ENCODE measurements at regions not wholly inside any gene's neighbourhood (a gene's known extent, or its start where the extent isn't known, plus 50 kb on each side); places are given as distances from the start of the nearest gene placed in this dataset.
"Not testable (repeated sequence)": the region's sequence is repeated elsewhere in the genome, so short reads cannot be mapped to it uniquely, and the experiment has no call there.

DNA sequence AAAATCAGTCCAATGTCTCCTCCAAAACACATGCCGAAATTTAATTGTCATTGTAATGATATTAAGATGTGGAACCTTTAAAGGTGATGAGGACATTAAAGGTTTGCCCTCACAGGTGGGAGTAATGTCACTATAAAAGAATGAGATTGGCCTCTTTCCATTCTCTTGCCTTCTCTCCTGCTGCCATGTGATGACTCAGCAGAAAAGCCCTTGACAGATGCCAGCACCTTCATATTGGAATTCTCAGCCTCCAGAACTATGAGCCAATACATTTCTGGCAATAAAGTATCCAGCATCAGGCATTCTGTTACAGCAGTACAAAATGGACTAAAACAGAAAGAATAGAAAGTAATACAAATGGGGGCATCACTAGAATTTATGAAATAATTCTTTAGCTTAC is 609.7 kb downstream of the SLC16A7 start:
- peak; percentile 78 for DNase-seq

DNA sequence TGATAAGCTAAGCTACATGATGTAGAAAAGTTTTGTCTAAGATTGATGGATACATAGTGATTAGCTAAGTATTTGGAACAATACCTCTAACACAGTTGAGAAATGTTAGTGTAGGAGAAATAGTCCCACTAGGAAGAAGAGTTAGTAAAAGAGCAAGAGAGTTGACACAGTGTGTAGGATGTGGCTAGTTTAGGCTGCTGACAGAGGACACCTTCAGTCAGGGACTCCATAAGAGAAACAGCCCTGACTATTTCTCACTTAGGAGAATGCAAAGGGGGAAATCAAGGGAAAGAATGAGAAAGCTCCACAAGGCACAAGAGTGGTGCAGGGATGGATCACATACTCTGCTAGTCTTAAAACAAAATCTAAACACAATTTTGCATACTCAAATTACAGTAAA is 613.7 kb downstream of the SLC16A7 start:
- DNase-seq, result no peak

DNA sequence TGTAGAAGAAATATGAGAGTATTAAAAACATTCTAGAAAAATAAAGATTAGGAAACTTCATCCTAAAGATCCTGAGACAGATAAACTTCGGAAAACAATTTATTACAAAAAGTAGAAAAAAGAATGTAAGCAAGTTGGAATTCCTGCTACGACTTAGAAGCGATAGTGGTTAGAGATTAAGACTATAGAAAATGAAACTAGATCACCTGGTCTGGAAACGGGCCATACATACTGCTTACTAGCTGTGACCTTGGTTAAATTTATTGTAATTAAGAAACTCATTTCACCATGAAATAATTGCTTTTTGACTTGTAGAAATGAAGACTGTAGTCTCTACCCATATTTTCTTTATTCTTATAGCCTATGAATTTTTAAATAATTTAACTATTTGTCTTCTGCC is 614.1 kb downstream of the SLC16A7 start:
- DNase-seq, result no peak

DNA sequence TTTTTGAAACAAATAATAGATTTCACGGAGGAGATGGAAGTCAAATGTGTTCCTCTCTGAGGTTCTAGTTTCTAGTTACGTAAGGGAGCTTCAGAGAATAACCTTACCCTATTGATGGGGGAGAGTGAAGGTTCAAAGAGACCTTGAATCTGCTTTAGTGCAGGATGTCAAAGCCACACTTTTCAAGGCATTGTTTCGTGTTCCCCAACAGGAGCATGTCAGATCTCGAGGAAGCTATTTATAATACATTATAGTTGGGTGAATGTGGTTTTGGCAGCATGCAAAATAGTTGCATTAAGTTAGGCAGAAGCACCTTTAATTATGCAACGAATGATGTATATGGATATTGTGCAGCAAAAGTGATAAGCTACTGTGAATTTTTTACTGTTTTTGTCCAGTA is 614.9 kb downstream of the SLC16A7 start:
- DNase-seq, result no peak

DNA sequence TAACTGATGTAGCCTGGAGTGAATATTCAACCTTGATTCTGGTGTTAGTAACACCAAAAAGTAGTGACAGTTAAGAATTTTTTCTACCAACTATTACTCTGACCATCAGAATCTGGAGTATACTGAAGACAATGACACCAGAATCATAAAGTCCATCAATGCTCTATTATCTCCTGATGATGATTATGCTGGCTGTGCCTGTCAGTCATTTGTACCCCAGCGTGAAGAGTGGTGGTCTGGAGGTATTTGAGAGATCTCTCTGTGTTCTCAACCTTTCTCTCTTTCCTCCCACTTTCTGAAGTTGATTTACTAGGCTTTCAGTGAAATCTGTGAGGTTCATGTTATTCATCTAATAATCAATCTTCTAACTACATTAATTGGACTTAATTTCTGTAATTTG is 615.4 kb downstream of the SLC16A7 start:
- no peak for DNase-seq

DNA sequence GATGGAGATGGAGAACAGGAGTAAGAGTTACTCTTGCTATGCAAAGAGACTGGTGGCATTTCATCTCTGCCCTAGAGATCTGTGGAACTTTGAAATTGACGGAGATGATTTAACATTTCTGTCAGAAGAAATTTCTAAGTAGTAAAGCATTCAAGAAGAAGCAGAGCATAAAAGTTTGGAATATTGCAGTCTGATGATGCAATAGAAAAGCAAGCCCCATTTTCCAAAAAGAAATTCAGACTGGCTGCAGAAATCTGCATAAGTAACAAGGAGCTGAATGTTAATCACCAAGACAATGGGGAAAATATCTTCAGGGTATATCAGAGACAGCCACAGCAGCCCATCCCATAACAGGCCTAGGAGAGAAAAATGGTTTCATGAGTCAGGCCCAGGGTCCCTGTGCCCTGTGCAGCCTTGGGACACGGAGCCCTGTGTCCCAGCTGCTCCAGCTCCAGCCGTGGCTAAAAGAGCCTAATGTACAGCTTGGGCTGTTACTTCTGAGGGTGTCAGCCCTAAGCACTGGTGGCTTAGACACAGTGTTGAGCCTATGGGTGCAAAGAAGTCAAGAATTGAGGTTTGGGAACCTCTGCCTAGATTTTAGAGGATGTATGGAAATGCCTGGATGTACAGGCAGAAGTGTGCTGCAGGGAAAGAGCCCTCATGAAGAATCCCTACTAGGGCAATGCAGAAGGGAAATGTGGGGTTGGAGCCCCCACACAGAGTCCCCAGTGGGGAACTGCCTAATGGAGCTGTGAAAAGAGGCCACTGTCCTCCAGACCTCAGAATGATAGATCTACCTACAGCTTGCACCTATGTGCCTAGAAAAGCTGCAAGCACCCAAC is 616.6 kb downstream of the SLC16A7 start:
- DNase-seq, result no peak

DNA sequence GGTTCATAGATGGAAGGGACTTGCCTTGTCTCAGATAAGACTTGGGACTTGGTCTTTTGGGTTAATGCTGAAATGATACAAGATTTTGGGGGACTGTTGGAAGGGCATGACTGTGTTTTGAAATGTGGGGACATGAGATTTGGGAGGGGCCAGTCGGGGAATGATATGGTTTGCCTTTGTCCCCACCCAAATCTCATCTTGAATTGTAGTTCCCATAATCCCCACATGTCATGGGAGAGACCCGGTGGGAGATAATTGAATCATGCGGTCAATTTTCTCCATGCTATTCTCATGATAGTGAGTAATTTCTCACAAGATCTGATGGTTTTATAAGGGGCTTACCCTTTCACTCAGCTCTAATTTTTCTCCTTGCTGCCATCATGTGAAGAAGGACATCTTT is 617.4 kb downstream of the SLC16A7 start:
- not testable (repeated sequence) for DNase-seq

DNA sequence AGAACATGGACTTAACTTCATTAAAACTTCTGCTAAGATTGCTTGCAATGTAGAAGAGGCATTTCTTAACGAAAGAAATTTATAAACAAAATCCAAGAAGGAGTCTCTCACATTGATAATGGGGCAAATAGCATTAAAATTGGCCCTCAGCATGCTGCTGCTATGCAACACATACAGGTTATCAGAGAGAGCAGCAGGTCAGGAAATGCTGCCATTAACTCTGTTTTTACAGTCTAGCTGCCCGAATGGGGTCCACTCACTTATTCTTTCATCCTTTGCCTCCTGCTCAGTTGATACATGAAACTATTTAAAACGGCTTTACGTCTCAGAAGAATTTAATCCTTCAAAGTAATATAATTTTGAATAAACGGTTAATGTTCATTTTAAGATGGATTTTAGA is 620.4 kb downstream of the SLC16A7 start:
- no peak for DNase-seq

DNA sequence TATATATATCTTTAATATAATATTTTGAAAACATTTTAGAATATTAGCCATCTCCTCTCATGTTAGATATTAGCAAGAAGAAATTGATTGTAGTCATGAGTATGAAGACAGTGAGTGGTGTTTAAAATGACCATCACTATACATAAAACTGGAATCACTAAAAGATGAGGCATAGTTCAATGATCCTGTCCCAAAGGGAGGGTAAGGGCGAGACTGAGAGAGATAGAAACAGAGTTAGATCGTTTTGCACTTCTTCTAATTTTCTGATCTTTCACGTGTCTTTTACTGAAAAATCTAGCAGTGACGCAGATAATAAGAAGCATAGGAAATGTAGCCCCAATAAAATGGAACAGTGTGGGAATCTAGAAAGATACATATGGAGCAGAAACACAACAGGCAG is 627.4 kb downstream of the SLC16A7 start:
- no peak for DNase-seq

DNA sequence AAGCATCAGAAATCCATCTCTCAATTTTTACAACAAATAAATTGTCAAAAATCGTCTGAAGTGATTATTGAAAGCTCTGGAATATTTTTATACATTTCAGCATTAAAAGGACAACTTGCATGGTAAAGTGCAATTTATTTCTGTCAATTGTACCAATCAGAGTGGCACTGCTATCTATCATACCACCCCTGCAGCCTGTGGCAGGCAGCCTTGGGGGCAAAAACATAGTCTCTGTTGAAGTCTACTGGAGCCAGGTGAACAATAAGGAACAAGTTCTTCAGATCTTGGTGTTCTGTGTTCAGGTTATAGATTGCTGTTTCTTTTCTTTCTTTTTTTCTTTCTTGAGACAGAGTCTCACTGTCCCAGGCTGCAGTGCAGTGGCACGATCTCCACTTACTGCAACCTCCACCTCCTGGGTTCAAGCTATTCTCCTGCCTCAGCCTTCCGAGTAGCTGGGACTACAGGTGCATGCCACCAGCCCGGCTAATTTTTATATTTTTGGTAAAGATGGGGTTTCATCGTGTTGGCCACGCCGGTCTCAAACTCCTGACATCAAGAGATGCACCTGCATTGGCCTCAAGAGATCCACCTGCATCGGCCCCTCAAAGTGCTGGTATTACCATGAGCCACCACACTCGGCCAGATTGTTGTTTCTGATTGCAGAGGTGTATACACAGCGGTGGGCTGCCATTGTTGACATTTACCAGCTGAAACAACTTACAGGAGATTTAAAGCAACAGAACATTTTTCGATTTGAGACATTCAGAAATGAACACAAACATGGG is 629.6 kb downstream of the SLC16A7 start:
- no peak for DNase-seq

DNA sequence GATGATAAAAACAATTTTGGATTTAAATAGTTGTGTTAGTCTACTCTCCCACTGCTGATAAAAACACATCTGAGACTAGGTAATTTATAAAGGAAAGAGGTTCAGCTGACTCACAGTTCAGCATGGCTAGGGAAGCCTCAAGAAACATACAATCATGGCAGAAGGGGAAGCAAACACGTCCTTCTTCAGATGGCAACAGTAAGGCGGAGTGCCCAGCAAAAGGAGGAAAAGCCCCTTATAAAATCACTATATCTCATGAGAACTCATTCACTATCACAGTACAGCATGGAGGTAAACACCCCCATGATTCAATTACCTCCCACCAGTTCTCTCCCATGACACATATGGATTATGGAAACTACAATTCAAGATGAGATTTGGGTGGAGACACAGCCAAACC is 632.1 kb downstream of the SLC16A7 start:
- no peak for DNase-seq

DNA sequence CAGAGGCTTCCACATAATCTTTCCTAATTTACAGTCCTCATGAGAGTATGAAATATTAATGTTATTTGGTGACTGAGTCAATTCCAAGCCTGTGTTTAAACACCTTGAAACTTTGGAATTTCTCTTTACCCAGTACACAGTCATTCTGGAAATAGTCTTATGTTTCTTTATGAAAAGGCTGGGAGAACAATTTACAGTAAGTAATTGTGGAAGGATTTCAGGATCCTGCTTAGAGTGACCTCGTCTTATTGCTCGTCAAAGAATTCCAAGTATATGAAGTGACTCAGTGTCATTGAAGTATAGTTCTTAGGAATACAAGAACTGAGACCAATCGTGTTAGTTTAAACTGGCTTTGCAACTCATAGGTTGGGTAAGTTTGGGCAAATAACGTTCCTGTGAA is 634.2 kb downstream of the SLC16A7 start:
- peak; percentile 69 for DNase-seq

DNA sequence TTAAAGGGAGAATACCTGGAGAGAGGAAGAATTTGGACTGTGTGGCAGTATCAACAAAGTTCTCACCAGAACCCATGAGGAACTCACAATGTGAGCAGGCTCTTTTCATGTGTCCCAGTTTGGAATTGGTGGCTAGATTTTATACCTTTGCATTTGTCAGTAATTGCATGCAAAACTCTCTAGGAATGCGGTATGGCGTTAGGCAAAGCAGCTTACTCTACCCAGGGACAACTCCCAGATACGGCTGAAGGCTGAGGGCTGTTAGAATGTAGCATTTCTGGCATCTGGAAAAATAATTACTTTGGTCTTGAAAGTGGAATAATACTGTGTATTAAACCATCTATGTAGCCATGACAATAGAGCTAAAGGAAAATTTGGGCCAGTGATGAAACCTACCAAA is 635.5 kb downstream of the SLC16A7 start:
- DNase-seq, result peak; percentile 20

DNA sequence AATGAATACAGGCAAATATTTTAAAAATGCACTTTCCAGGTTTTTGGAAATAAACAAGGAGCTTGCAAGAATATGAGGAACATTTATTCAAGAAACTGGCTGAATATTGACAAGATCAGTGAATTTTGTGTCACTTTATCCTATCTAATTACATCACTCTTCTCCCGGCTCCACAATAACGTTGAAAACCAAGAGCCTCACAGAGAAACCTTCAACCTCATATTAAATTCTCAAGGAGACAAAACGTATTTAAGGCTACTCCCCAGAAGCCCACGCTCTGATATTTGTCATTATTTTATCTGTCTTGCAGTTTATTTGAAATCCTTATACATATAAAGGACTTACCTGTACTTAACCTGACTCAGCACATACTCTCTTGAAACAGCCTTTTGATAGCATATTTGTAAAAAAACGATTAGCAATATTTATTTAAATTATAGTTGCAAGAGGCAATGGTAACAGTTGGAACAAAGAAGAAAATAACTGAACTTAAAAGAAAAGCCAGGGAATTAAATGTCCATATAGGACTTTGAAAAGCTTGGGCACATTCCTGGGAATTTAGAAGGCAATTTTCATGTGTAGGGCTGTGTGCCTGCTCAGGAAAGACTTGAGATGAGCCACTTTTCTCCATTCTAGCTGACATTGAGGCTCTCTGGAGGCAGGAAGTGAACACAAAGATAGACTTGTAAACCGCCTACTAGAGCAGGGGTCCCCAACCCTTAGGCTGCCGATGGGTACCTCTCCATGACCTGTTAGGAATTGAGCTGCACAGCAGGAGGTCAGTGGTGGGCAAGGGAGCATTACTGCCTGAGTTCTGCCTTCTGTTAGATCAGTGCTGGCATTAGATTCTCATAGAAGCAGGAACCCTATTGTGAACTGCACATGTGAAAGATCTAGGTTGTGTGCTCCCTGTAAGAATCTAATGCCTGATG is 636.4 kb downstream of the SLC16A7 start:
- no peak for DNase-seq

DNA sequence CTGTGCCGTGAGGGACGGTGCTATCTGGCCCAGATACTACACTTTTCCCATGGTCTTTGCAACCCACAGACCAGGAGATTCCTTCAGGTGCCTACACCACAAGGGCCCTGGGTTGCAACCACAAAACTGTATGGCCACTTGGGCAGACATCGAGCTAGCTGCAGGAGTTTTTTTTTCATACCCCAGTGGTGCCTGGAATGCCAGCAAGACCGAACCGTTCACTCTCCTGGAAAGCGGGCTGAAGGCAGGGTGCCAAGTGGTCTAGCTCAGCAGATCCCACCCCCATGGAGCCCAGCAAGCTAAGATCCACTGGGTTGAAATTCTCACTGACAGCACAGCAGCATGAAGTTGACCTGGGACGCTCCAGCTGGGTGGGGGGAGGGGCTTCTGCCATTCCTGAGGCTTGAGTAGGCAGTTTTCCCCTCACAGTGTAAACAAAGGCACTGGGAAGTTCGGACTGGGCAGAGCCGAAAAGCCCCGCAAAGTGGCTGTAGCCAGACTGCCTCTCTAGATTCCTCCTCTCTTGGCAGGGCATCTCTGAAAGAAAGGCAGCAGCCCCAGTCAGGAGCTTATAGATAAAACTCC is 638.9 kb downstream of the SLC16A7 start:
- DNase-seq, result peak; percentile 7

DNA sequence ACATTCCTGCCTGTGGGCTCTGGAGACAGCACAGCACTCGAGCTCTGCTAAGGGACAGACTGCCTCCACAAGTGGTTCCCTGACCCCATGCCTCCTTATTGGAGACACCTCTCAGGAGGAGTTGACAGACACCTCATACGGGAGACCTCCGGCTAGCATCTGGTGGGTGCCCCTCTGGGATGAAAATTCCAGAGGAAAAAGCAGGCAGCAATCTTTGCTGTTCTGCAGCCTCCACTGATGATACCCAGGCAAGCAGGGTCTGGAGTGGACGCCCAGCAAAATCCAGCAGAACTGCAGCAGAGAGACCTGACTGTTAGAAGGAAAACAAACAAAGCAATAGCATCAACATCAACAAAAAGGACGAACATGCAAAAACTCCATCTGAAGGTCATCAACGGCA is 639.4 kb downstream of the SLC16A7 start:
- DNase-seq, result no peak

DNA sequence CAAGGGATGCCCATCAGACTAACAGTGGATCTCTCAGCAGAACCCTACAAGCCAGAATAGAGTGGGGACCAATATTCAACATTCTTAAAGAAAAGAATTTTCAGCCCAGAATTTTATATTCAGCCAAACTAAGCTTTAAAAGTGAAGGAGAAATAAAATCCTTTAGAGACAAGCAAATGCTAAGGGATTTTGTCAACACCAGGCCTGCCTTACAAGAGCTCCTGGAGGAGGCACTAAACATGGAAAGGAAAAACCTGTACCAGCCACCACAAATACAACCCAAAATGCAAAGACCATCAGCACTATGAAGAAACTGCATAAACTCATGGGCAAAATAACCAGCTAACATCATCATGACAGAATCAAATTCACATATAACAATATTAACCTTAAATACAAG is 640.6 kb downstream of the SLC16A7 start:
- not testable (repeated sequence) for DNase-seq

DNA sequence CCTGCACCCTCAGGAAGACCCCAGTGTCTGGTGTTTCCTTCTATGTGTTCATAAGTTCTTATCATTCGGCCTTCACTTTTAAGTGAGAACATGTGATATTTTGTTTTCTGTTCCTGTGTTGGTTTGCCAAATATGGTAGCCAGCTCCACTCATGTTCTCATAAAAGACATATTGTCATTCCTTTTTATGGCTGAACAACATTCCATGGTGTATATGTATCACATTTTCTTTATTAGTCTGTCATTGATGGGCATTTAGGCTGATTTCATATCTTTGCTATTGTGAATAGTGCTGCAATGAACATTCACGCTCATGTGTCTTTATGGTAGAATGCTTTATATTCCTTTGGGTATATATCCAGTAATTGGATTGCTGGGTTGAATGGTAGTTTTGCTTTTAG is 645.1 kb downstream of the SLC16A7 start:
- peak; percentile 20 for DNase-seq

DNA sequence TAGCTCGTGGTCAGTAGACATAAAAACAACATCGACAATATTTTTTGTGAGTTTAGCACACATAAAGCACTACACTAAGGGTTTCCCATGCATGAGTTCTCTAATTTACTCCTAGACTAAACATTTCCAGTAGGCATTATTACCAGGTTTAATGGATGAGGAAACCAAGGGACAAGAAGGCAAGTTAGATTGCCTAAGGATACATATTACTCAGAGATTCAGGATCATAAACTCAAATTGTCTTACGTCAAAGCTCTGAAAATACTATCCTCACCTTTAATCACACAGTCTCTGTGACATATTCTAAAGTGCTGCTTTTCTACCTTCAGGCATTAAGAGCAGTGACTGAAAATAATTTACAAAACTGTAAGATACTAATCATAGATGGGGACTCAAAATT is 655.3 kb downstream of the SLC16A7 start:
- DNase-seq, result no peak

DNA sequence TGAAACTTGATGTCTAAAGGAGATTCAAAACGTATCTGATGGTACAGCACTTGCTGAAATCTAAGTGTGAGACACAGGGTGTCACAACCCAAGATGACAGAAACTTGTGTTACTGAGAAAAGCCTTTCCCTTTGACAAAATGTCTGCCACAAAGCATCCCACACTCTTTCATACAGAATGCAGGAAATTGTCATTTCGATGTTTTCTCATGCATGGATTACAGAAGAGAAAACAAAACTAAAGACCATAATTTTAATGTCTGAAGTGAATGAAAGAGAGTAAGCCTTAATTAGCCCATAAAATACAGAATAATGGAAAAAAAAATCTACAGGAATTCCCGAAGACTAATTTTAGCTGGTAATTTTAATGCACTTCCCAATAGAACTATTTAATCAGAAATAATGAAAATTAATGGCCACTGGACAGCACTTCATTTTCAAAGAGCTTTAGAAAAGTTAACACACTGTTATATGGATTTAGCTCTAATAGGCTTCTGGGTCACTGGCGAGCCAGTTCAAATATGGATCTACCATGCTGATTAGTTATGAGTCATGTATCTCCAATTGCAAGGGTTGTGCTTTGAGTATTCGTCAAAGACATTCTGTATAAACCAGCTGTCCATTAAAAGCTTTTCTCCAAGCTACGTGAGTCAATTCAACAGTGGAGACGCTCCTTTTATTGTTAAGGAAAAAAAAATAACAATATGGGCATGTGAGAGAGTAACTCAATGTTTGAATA is 656.7 kb downstream of the SLC16A7 start:
- DNase-seq, result no peak

DNA sequence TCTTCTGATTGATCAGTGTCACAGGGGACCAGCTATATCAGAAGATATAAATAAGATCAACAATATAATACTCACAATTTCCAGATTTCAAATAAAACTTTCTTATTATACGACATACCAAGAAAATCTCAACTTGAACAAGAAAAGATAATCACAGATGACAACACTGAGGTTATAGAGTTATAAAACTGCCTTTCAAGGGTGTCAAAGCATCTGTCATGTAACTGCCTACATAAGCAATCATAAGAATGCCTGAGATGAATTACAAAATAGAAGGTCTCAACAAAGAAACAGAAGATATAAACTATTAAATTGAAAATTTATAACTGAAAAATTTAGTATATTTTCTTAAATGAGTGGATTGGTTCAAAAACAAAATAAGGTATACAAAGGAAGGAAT is 659.2 kb downstream of the SLC16A7 start:
- DNase-seq, result no peak

DNA sequence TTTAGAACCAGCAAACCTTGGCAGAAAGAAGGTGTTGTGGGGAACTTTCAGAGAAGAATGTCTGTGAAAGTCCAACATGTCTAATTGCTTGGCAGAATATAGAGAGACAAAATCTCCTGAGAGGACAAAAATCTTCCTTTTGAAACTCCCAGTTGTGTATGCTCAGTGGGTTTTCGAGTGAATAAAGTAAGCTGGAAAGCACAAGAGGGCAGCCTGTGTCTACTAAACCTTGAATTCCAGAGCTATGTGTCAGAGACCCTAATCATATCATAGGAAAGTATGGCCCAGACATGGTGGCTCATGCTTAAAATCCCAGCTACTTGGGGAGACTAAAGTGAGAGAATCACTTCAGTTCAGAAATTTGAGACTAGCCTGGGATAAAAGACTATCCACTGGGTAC is 661.2 kb downstream of the SLC16A7 start:
- DNase-seq, result peak; percentile 87
